ELF-1 (cell line): ENCODE measurements at regions not wholly inside any gene's neighbourhood (a gene's known extent, or its start where the extent isn't known, plus 50 kb on each side); places are given as distances from the start of the nearest gene placed in this dataset.
A peak's percentile ranks its signal among the peaks of the same experiment; 100 is the strongest.
"Not testable (repeated sequence)": the region's sequence is repeated elsewhere in the genome, so short reads cannot be mapped to it uniquely, and the experiment has no call there.

ENCODE experiments used
- DNase-seq: peaks from one replicate; pipeline ENCODE4 v3.0.0-alpha.2; 2016; ENCODE audit warnings: low read depth, low spot score

GRCh38 chr2:59276917-59277316 is 1035.8 kb upstream of the FANCL start:
- no peak for DNase-seq

GRCh38 chr2:59276033-59276432 is 1034.9 kb upstream of the FANCL start:
- DNase-seq, result peak; percentile 6

- no peak for DNase-seq
Measured at GRCh38 chr2:59266453-59266852, 1025.3 kb upstream of the FANCL start.

DNA sequence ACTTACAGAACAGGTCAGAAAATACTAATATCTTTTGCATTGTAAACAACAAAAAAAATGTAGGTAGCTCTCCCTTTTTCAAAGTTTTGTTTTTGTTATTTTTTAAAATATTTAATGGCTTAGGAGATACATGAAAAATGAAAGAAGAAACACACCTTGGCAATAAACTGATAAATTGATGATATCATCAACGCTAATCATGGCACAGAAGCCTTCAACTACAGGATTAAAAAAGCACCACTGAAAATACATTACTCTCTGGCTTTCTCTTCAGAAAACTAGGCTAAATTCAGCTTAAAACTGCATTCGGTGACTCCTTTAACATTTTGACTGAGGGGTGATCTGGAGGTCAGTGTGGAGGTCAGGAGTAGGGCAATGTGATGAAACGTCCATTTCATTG is 1018.8 kb upstream of the FANCL start:
- no peak for DNase-seq

DNA sequence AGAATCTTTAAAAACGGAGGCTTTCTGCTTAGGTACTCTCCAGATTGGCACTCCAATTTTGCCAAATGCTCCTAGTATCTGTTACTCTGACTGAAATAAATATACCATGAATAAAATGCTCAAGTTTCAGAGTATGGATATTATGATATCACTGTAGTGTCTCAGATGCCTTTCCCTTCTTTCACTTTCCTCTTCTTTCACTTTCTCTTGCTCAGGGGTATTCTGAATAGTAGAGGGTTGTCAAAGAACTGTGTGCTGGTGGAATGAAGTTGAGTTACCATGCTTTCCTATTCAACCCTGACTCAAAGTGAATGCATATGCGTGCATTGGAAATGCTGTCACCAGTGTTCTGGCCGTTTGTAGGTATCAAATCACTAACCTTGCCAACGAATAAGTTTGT is 1015.2 kb upstream of the FANCL start:
- DNase-seq, result no peak

DNA sequence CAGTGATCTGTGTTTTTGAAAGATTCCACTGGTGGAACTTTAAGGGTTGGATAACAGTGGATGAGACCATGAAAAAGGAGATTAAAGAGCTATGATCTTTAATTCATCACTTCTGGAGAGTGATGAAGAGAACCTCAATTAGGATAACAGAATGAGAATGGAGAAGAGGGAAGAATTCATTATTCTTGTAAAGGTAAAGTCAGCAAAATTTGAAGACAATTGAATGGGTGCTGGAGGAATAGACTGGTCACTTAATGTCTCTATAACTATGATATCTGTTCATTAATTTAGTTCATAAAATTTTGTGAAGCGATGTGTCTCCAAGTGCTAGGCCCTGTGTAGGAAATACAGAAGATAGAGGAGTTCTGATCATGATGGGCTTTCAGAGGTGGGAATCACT is 1013.2 kb upstream of the FANCL start:
- no peak for DNase-seq

DNA sequence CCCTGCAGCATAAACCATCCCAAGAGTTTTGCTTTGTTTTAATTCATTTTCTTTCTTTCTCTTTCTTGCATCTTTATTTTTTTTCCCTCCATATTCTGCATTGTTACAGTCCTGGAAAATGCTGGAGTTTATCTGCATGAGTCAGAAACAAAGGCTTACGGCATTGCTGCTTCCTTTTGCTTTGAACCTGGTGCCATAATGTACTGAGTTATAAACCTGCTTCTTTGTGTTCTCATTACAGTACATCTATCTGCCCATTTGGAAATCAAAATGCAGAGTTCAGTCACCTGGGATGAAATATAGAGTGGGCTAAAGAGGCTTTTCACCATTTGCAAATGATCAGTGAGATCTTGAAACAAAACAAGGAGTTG is 1009.2 kb upstream of the FANCL start:
- no peak for DNase-seq

GRCh38 chr2:59249441-59250306 is 1008.5 kb upstream of the FANCL start:
- DNase-seq, result peak; percentile 39

- no peak for DNase-seq
Measured at GRCh38 chr2:59239146-59239545, 998.0 kb upstream of the FANCL start.

- DNase-seq, result no peak
Measured at GRCh38 chr2:59237311-59237710, 996.2 kb upstream of the FANCL start.

GRCh38 chr2:59236723-59237122 is 995.6 kb upstream of the FANCL start:
- no peak for DNase-seq

GRCh38 chr2:59233920-59234319 is 992.8 kb upstream of the FANCL start:
- DNase-seq, result no peak

DNA sequence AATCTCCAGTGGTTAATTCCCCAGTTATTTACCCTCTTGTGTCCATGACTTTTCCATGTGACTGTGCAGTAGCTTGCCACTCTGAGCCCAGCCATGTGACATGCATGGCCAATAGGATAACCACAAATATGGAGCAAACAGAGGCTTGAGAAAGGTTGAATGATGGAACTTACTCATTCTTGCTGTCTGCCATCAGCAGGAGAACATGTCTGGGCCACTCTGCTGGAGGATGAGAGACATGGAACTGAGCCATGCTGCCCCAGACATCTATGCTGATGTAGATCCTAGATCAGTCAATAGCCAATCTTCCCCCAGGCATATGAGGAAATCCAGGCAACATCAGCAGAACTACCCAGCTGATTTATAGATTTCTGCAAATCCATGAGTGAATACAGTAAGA is 992.3 kb upstream of the FANCL start:
- DNase-seq, result no peak

DNA sequence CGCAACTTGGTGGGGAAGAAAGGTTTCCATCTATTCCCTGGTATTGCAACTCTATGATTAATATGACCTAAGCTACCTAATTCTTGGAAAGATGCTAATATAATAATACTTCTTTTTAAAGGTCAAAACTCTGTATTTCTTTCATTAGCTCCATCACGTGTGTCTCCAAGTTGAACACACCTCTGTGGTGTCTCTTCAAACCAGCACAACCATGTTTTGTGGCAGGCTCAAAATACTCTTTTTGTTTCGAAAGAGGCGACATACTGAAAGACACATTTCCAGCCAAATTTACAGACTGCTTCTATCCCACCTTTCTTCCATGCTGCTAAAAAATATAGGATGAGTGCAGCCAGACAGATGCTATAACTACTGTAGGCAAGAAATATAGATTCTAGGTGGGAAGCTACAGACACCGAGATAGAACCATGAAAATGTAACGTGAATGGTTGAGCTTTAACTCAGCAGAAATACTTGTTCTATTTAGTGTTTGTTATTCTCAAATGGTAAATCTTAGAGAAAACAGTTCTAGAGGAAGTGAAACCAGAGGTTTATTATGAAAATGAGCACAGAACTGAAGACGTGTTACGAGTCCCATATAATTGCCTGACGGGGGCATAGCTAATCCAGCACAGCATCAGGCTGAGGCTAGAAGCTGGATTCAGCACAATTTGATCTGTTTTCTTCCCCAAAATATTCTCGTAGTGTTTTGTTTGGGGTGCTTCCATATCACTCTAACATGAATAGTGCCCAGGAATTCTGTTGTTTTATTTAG is 991.5 kb upstream of the FANCL start:
- DNase-seq, result no peak

- DNase-seq, result not testable (repeated sequence)
Measured at GRCh38 chr2:59226362-59226761, 985.2 kb upstream of the FANCL start.

DNA sequence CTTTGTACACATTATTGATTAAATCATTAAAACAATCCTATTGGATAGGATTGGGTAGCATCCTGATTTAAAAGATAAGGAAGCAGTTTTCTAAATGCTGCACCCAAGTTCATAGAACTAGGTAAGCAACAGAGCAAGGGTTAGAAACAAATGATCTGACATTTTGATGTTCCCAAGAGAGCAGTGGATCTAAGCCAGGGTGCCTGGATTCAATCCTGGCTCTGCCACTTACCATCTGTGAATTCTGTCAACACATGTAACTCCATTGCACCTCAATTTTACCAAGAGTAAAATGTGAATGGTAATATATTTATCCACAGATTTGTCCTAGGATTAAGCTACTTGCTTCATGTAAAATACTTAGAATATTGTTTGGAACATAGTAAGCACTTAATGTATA is 982.6 kb upstream of the FANCL start:
- no peak for DNase-seq

DNA sequence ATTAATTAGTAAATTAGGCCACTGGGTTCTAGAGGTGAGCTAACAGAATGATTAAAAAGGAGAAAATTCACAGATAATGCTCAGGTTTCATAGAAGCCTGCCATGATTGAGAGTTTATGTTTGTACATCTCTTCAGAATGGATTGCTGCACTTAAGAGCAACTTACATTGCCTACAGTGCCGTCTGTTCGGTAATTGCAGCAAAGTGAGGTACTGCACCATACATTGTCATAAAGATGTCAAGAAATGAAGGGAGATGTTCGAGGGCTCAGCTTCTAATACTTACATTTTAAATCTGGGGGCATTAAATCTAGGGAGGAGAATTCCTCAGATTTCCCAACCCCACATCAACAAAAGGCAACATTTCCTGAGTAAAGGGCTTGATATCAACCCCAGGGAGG is 976.2 kb upstream of the FANCL start:
- DNase-seq, result no peak

DNA sequence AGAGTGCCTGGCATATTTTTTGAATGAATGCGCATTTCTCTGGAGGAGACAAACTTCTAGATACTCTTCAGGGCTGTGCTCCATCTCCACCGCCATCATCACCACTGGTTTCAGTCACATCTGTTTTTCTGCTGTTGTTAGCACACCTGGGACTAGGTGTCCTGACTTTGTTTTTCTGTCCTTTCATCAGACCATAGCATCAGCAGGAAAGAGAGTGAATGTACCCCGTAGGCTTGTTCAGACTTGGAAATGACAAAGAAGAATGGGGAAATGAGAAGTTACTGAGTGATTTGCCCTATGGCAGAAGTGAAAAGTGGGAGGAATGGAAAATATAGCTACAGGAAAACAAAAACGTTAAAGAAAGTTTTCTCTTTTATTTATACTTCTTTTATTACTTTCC is 965.2 kb upstream of the FANCL start:
- DNase-seq, result no peak

GRCh38 chr2:59204040-59204439 is 962.9 kb upstream of the FANCL start:
- DNase-seq, result no peak

DNA sequence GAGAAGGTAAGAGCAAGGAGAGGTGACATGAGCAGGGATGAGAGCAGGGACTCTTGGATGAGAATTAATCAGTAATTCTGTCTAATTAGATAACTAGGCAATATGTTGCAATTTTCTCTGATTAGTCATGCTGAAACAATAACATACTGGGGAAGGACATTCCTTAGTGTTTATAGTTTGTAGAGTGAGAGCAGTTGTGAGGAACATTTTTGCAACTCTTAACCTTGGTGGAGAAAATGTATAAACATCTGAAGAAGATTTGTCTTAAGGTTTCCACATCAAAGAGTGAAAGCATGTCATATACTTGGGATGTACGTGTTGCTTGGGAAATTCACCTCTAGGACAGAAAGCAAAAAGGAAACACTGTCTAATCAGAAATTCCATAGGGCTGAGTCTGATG is 955.4 kb upstream of the FANCL start:
- DNase-seq, result no peak

DNA sequence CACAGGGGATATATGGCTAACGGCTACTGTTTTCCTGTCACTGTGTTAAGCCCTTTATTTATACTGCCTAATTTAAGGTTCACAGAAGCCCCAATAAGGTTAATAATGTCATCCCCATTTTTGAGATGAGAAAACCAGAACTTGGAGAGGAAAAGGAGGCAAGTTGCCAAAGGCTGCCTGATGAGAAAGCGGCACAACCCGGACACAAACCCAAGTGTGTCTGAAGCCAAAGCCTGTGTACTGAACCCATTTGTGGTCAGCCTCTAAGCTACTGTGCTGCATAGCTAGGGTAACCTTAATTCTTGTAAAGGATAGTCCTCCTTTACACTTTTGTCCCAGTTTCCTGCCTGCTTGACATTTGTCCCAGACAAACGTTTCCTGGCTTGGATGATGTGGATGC is 954.7 kb upstream of the FANCL start:
- DNase-seq, result no peak

GRCh38 chr2:59191781-59192180 is 950.7 kb upstream of the FANCL start:
- DNase-seq, result no peak

DNA sequence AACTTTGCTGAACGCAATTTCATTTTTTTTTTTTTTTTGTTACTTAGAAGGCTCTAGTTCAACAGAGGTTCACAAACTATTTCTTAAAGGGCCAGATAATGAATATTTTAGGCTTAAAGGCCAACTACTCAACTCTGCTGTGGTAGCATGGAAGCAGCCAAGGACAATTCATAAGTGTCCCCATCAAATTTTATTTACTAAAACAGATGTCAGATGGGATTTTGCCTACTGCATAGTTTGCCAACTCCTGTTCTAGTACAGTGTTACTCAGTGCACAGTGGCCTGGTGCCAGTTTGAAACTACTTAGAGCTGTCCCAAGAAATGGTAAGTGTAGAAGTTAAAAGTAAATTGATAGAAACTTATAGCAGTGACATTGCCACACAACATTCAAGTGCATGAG is 949.4 kb upstream of the FANCL start:
- no peak for DNase-seq
